ENCODE measurements at regions not wholly inside any gene's neighbourhood (a gene's known extent, or its start where the extent isn't known, plus 50 kb on each side); places are given as distances from the start of the nearest gene placed in this dataset.

DNA sequence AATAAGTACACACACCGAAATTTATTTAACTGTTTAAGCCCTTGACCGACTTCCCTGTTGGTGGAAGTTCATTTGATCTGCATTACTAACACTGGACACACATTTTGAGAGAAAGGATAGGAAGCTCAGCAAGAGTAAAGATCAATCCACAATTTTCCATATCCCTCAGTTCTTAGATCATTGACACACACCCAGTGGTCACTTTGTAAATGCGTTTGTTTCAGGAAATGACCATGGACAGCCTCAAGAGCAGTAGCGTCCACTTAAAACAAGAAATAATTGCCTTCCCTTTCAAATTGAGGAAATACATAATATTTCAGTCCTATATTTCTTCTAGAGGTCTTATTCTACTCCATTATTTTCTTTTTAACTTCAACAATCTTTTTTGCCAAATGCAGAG, 511.5 kb upstream of the PTBP2 start:
- H3K9ac ChIP-seq (ENCODE audit: low read length) = no peak overlapping the region
- no TSS peak for BruUV-seq (replicated peaks)
- no peaks in the 10 kb centered on the region for H3K9me3 ChIP-seq (ENCODE audit: low read length)
- no peaks in the 10 kb centered on the region for H3K4me1 ChIP-seq (ENCODE audit: insufficient read depth, low read length)
- no peak for ATAC-seq
- no peak overlapping the region for H3K4me2 ChIP-seq (ENCODE audit: low read length)
- H3K36me3 ChIP-seq (ENCODE audit: low read depth, low read length) = no peaks in the 10 kb centered on the region
- no peak overlapping the region for H3K27ac ChIP-seq (ENCODE audit: low read length)
- no peak for DNase-seq
- CTCF ChIA-PET = no interaction called here
- TF ChIP-seq EZH2 (IDR thresholded peaks at IDR 0.05; ENCODE audit: low read length, unreplicated experiment) = no peak
- TF ChIP-seq EZH2phosphoT487 (IDR thresholded peaks at IDR 0.05; ENCODE audit: borderline replicate concordance, low read length) = no peak
- TF ChIP-seq CTCF (conservative IDR thresholded peaks at IDR 0.05; ENCODE audit: low read depth, low read length) = no peak
- H3K79me2 ChIP-seq (ENCODE audit: low read length) = no peaks in the 10 kb centered on the region
- H3K9me2 ChIP-seq (replicated peaks; ENCODE audit: low read length) = no peaks in the 10 kb centered on the region
- H3K27me3 ChIP-seq (ENCODE audit: low read length) = peaks cover 65% of the 10 kb centered on the region
- no peaks in the 10 kb centered on the region for H4K20me1 ChIP-seq (ENCODE audit: low read length)
- POLR2A ChIA-PET (ENCODE audit: unreplicated experiment) = no interaction called here
- H3K4me3 ChIP-seq (ENCODE audit: low read length) = no peak overlapping the region
- no peak overlapping the region for H2AFZ ChIP-seq (ENCODE audit: low read length)
- intact Hi-C loops (cut with micrococcal nuclease) = no loop called here
- no peaks in the 10 kb centered on the region for H3F3A ChIP-seq (ENCODE audit: low read length, unreplicated experiment)

DNA sequence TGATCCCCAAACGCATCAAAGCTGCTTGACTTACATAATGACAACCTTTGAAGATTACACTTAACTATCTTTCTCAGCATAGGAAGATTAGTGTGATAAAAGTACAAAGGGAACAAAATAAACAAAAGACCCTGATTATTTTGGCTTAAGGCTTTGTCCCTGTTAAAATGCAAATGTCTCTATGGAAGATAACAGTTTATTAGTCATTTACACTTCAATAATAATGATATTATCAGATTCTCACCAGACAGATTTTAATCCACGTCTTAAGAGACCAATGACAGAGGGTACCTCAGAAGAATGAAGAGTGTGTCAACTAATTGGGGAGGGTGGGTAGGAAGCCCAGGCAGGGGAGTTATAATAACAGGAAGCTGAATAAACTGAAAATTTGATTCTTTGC, 510.4 kb upstream of the PTBP2 start:
- no peak for TF ChIP-seq CTCF (conservative IDR thresholded peaks at IDR 0.05; ENCODE audit: low read depth, low read length)
- no peak for TF ChIP-seq EZH2 (IDR thresholded peaks at IDR 0.05; ENCODE audit: low read length, unreplicated experiment)
- no peak for TF ChIP-seq EZH2phosphoT487 (IDR thresholded peaks at IDR 0.05; ENCODE audit: borderline replicate concordance, low read length)
- no TSS peak for BruUV-seq (replicated peaks)
- CTCF ChIA-PET = no interaction called here

GRCh38 chr1:96214982-96215381, 506.6 kb upstream of the PTBP2 start:
- no peak for ATAC-seq
- Histone ChIP-seq H3K4me2 (ENCODE audit: low read length) (no peak overlapping the region), H3K9ac (ENCODE audit: low read length) (no peak overlapping the region), H3K79me2 (ENCODE audit: low read length) (no peaks in the 10 kb centered on the region), H3K9me2 (replicated peaks; ENCODE audit: low read length) (no peaks in the 10 kb centered on the region), H4K20me1 (ENCODE audit: low read length) (no peaks in the 10 kb centered on the region), H3K4me3 (ENCODE audit: low read length) (no peak overlapping the region), H3K27ac (ENCODE audit: low read length) (no peak overlapping the region), H3K9me3 (ENCODE audit: low read length) (no peaks in the 10 kb centered on the region), H3F3A (ENCODE audit: low read length, unreplicated experiment) (no peaks in the 10 kb centered on the region), H3K36me3 (ENCODE audit: low read depth, low read length) (no peaks in the 10 kb centered on the region), H3K4me1 (ENCODE audit: insufficient read depth, low read length) (no peaks in the 10 kb centered on the region), H3K27me3 (ENCODE audit: low read length) (peaks cover 61% of the 10 kb centered on the region), H2AFZ (ENCODE audit: low read length) (no peak overlapping the region)
- intact Hi-C loops (cut with micrococcal nuclease) = no loop called here
- ChIA-PET POLR2A (ENCODE audit: unreplicated experiment) (no interaction called here), CTCF (no interaction called here)
- no TSS peak for BruUV-seq (replicated peaks)
- TF ChIP-seq EZH2 (IDR thresholded peaks at IDR 0.05; ENCODE audit: low read length, unreplicated experiment) = no peak
- TF ChIP-seq EZH2phosphoT487 (IDR thresholded peaks at IDR 0.05; ENCODE audit: borderline replicate concordance, low read length) = no peak
- TF ChIP-seq CTCF (conservative IDR thresholded peaks at IDR 0.05; ENCODE audit: low read depth, low read length) = no peak
- no peak for DNase-seq

More for the DNA sequence above, 510.4 kb upstream of the PTBP2 start:
- ATAC-seq (no peak), DNase-seq (no peak)
- H4K20me1 ChIP-seq (ENCODE audit: low read length) = no peaks in the 10 kb centered on the region
- H3K4me1 ChIP-seq (ENCODE audit: insufficient read depth, low read length) = no peaks in the 10 kb centered on the region
- no peaks in the 10 kb centered on the region for H3K9me2 ChIP-seq (replicated peaks; ENCODE audit: low read length)
- H3K9me3 ChIP-seq (ENCODE audit: low read length) = no peaks in the 10 kb centered on the region
- H3K4me3 ChIP-seq (ENCODE audit: low read length) = no peak overlapping the region
- no peak overlapping the region for H3K4me2 ChIP-seq (ENCODE audit: low read length)
- H3K36me3 ChIP-seq (ENCODE audit: low read depth, low read length) = no peaks in the 10 kb centered on the region
- H3K27me3 ChIP-seq (ENCODE audit: low read length) = peaks cover 64% of the 10 kb centered on the region
- no peak overlapping the region for H3K27ac ChIP-seq (ENCODE audit: low read length)
- no peaks in the 10 kb centered on the region for H3F3A ChIP-seq (ENCODE audit: low read length, unreplicated experiment)
- no peaks in the 10 kb centered on the region for H3K79me2 ChIP-seq (ENCODE audit: low read length)
- POLR2A ChIA-PET (ENCODE audit: unreplicated experiment) = no interaction called here
- intact Hi-C loops (cut with micrococcal nuclease) = no loop called here
- no peak overlapping the region for H3K9ac ChIP-seq (ENCODE audit: low read length)
- no peak overlapping the region for H2AFZ ChIP-seq (ENCODE audit: low read length)
